ENCODE measurements at regions not wholly inside any gene's neighbourhood (a gene's known extent, or its start where the extent isn't known, plus 50 kb on each side); places are given as distances from the start of the nearest gene placed in this dataset.

DNA sequence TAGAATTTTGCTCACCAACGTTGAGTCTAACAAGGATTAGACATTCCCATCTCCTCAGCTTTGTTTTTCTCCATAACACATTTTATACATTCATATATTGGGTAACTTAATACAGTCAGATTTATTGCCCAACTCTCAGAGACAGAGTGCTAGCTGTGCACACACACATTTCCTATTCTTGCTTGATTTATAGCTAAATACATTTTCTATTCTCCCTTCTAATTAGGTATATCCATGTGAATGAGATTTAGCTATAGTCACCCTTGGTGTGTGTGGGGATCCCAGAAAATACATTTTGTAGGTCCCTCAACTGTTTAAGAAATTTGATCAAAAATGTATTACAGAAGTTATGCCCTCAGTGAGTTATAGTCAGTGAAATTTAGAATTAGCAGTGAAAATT is 715.4 kb downstream of the NSUN3 start:
- TF ChIP-seq, protein P1, sequence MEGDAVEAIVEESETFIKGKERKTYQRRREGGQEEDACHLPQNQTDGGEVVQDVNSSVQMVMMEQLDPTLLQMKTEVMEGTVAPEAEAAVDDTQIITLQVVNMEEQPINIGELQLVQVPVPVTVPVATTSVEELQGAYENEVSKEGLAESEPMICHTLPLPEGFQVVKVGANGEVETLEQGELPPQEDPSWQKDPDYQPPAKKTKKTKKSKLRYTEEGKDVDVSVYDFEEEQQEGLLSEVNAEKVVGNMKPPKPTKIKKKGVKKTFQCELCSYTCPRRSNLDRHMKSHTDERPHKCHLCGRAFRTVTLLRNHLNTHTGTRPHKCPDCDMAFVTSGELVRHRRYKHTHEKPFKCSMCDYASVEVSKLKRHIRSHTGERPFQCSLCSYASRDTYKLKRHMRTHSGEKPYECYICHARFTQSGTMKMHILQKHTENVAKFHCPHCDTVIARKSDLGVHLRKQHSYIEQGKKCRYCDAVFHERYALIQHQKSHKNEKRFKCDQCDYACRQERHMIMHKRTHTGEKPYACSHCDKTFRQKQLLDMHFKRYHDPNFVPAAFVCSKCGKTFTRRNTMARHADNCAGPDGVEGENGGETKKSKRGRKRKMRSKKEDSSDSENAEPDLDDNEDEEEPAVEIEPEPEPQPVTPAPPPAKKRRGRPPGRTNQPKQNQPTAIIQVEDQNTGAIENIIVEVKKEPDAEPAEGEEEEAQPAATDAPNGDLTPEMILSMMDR (conservative IDR thresholded peaks at IDR 0.05; ENCODE audit: low read depth, low read length): no peak
- no peak for TF ChIP-seq EZH2 (IDR thresholded peaks at IDR 0.05; ENCODE audit: low read length, unreplicated experiment)

Measured in PC-3 (cell line).